GM19438 (cell line): ENCODE measurements at regions not wholly inside any gene's neighbourhood (a gene's known extent, or its start where the extent isn't known, plus 50 kb on each side); places are given as distances from the start of the nearest gene placed in this dataset.

Experiments
- ATAC-seq: cut with Tn5 transposase; IDR thresholded peaks from one replicate; pipeline ENCODE4 v1.9.1; 2021; ENCODE audit warnings: low read depth; ENCODE audit not compliant: unreplicated experiment

DNA sequence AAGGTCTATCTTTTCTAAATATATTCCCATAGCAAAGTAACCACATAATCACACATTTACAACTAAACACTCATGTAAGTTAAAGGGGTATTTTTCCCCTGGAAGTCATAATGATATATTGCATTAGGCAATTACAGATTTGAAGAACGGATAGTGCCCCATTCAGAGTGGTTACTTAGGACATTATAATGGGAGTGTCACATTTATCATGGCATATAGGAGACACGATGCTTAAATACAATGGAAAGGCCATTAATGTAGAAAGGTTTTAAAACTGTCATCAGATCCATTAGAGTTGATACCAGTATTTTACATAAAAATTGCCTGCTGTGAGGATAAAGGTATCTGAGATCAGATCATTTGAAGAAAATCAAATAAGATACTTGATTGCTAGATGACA lies 582.0 kb upstream of the SEMA6D start:
- ATAC-seq: no peak

GRCh38 chr15:47136236-47136635 lies 581.1 kb upstream of the SEMA6D start:
- no peak for ATAC-seq

- no peak for ATAC-seq
Observed at GRCh38 chr15:47139965-47140364, 577.3 kb upstream of the SEMA6D start.

DNA sequence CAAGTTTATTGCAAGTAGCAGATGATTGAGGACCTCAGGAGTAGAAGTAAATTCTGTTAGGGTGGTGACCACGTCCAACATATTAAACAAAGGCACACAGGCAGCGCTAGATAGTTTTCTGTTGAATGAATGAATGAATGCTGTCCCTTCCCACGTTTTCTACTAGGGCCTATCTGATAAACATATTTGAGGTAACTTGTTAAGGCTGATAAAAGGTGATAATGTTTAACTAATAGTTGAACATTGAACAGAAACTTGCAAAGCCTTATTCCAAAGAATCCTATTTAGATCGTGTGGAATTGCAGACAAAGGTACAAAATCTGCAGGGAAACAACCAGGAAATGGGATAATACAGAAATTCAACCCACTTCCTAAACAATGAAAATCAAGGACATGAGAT lies 559.5 kb upstream of the SEMA6D start:
- ATAC-seq: no peak

GRCh38 chr15:47158573-47158972 lies 558.7 kb upstream of the SEMA6D start:
- ATAC-seq: no peak

GRCh38 chr15:47177177-47177576 lies 540.1 kb upstream of the SEMA6D start:
- ATAC-seq: no peak

DNA sequence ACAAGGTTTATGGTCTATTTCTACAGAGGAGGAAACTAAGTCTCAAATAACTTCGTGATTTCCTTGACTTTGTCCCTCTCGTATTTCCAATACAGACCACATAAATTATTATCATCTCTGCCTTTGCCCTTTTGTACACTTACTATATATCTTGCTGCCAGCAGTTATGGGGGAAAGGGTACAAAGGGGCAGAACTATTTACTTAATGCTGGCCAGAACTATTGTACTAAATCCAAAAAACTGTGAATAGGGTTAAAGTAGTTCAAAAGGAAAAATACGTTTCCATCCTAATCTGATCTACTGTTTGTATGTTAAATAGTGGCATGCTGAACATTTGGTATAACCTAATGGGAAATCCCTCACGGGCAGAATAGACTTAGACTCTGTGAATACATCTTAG lies 537.3 kb upstream of the SEMA6D start:
- no peak for ATAC-seq

- ATAC-seq: no peak
Observed at GRCh38 chr15:47182818-47183217, 534.5 kb upstream of the SEMA6D start.

DNA sequence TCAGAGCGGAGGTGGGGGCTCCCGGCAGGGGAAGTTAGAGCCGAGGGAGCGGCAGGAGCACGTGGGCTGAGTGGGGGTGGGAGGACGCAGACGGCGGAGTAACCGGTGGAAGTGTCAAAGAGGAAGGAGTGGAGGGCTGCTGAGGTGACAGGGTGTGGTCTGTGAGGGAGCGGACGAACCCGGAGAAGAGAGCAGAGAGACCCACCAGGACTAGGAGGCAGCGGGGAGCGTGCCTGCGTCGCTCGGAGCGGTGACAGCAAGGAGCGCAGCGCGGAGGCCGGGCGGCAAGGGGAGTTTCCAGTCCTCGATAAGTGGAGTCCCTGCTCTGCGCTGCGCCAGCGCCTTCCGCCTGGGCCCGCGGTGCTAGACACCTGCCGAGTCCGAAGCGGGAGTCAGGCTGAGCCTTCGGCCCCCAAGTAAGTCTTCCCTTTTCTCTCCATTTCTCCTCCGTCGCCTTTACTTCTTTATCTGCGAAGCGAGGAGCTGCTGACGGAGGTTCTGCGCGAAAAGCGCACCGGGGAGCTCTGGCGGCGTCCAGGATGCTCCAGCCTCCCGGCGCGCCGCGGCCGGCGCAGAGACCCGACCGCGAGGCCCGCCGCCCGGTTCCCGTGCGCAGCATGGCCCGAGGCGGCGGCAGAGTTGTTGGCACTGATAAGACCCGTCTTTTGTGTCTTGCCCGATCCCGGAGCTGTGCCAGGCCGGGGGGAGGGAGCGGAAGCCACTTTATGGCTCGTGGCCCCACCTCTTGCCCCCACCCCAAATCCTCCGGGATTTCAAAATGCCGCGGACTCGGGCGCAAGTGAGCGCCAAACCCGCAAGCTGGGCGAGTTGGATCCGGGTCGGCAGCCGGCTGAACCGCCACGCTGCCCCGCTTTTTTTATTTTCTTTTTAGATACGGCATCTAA lies 533.0 kb upstream of the SEMA6D start:
- no peak for ATAC-seq

GRCh38 chr15:47184908-47185801 lies 532.1 kb upstream of the SEMA6D start:
- no peak for ATAC-seq

GRCh38 chr15:47186075-47186474 lies 531.2 kb upstream of the SEMA6D start:
- ATAC-seq: no peak

- no peak for ATAC-seq
Observed at GRCh38 chr15:47188758-47189507, 528.4 kb upstream of the SEMA6D start.

- no peak for ATAC-seq
Observed at GRCh38 chr15:47194718-47195117, 522.6 kb upstream of the SEMA6D start.

GRCh38 chr15:47196048-47196447 lies 521.3 kb upstream of the SEMA6D start:
- peak; percentile 83 for ATAC-seq

DNA sequence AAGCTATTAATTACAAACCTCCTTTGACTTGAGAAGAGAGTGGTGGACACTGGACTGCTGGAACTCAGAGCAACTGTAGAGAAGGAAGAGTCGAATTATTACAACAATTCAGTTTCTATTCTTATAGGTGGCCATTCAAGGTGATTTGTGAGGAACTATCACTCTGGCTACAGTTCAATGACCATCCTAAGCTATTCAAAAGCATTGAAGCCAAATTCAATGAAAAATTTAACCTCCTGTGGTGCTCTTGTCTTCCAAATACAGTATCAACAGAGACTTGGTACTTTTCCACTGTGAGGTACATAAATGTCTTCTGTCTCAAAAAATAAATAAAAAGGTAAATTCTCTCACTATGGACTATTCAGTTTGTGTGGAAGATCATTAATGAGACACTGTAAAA lies 513.3 kb upstream of the SEMA6D start:
- no peak for ATAC-seq

DNA sequence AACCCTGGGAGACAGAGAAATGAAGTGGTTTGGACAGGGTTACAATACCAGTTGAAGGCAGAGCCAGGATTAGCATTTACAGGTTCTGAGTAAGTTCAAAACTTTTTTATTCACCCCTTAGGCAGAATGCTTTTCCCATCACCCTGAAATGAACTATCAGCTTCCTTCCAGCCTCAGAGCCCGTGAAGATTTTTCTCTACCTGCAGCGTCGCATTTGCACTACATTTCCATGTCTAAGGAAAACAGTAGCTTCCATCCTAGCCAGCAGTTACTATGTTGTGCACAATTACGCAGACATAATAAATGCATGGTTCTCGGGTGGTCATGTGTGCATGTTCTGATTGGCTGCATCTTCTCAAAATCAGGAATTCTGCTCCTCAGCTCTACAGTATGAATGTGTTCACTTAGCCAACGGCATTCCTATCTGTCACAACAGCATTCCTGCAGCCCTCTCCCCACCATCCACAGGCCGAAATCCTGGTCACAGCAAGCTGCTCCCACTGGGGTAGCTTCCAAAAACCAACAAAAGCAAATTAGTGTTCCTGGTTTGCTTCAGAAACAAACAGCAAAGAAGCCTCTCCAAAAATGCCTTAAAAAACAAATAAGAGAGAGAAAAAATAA lies 510.8 kb upstream of the SEMA6D start:
- ATAC-seq: no peak

- no peak for ATAC-seq
Observed at GRCh38 chr15:47209591-47209990, 507.7 kb upstream of the SEMA6D start.

- no peak for ATAC-seq
Observed at GRCh38 chr15:47212222-47213010, 504.9 kb upstream of the SEMA6D start.

DNA sequence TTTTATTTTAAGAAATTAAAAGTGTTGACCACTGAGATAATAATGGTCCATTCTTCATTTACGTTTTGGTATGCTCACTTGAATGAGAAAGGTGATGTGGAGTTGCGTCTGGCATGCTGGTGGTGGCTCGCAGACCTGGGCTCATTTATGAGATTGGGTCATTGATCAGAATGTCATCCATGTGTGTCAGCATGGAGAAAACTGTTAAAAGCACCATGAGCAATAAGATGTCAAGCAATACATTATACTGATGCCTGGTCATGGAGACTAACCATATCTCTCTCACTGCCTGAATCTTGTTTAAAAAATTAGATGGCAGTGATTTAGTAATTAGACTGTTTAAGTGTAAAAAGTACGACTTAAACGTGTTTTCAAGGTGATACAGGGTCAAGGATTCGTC lies 503.4 kb upstream of the SEMA6D start:
- ATAC-seq: no peak

- ATAC-seq: no peak
Observed at GRCh38 chr15:47218295-47218694, 499.0 kb upstream of the SEMA6D start.
